Activated T-cell treated with anti-CD3 and anti-CD28 coated beads for 24 hours (primary cell): ENCODE measurements at regions not wholly inside any gene's neighbourhood (a gene's known extent, or its start where the extent isn't known, plus 50 kb on each side); places are given as distances from the start of the nearest gene placed in this dataset.
"Not testable (repeated sequence)": the region's sequence is repeated elsewhere in the genome, so short reads cannot be mapped to it uniquely, and the experiment has no call there.

ENCODE experiments used
- DNase-seq: peaks from one replicate; pipeline ENCODE4 v3.0.0-alpha.2; 2020; ENCODE audit warnings: low read depth

DNA sequence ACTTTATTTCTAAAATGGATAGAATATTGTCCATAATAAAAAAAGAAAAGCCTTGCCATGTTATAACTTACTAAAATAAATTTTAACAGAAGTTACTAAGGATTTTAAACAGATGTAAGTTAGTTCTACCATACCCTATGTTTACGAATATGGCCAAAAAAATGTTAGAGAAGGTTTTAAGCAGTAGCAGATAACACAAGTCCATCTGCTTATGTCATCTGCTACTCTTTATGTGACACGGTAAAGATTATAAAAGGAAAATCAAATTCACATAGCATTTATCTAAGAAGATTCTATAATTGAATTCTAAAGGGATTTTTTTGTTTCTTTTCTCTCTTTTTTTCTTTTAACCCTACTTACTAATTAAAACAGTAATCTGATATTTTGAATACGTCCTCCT, 114.2 kb upstream of the MIR17HG start:
- DNase-seq, result no peak

DNA sequence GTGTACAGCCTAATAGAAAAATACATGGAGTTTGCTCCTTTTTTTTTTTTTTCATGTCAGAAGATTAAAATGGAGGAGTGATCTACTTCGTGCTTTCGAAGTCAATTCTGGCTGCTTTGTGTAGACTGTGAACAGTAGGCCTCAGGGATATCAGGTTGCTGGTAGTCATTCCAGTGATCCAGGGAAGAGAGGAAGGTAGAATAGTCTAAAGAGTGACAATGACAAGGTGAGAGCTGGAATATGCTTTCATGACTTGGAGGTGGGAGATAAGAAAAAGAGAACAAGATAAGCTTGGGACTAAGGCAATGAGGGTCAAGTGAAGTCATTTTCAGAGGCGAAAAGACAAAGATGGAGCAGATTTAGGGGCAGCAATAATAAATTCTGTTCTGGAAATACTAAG, 111.3 kb upstream of the MIR17HG start:
- DNase-seq, result no peak

DNA sequence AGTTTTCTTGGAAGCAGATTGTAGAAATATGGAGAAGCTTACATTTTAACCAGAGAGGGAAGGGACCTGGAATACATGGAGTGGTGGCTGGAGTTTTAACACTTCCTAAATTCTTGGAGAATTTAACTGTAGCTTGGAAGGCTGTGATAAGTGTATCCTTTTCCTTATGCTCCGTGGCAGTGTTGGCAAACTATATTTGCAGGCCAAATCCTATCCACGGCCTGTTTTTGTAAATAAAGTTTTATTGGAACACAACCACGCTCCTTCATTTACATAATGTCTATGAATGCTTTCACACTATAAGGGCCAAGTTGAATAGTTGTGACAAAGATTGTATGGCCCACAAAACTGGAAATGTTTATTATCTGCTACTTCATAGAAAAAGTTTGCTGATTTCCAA, 110.6 kb upstream of the MIR17HG start:
- DNase-seq, result no peak

DNA sequence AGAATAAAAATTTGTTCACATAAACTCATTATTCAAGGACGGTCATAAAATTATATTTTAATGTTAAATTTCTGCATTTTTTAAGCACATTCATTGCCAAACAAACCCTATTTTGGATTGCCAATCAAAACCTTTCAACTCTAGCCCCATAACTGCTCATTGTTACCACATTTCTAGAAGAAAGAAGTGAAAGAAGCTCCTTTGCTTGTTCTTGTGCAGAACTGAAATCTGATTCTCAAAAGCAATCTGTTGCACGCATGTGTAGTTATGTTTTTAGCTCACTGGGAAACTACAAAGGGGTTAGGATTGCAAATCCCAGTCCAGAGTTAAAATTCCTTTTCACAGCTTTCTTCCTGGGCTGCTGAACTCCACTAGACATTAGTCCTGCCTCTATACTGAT, 109.5 kb upstream of the MIR17HG start:
- DNase-seq, result no peak

DNA sequence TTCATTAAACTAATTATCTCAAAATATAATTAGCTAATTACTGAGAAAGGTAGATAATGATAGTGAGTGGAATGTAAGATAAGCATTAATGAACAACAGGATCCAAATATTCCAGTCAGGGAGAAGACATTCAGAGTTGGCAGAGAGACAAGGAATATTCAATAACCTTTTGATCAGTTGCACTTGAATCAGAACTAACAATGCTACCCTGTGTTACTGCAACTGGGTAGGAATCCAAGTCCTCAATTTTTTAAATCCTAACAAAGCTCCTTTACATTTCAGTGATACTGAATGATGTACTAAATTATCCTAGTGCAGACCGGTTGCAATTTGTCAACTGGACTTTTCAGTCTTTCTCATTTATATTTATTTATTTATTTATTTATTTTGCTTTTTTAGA, 107.1 kb upstream of the MIR17HG start:
- no peak for DNase-seq

DNA sequence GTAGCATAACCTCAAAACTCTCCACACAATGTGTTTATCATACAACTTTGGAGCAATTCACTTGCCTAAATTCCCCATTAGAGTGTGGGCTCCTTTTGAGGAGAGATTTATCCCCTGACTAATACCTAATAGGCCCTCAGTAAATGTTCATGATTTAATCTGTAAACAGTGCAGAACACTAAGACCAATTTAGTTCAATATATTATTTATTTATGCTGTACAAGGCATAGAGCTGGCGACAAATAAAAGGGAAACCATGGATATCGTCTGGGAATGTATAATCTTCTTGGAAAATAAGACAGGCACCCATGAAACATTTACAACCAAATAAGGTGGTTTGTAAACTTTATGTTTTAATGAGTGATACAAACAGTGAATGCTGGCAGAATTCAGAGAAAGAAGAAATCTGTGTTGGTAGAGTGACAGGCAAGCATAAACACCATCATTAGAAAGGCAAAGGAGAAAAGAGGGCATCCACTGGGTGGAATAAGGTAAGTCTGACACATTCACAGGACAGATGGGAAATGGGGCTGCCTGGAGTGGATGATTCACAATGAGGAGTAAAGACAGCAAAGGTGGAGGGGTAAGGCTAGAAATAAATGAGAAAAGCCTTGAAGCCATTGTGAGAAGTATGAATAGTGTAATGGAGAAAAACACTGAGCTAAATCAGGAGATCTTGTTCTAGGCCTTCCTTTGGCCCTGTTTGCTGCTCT, 106.1 kb upstream of the MIR17HG start:
- no peak for DNase-seq

DNA sequence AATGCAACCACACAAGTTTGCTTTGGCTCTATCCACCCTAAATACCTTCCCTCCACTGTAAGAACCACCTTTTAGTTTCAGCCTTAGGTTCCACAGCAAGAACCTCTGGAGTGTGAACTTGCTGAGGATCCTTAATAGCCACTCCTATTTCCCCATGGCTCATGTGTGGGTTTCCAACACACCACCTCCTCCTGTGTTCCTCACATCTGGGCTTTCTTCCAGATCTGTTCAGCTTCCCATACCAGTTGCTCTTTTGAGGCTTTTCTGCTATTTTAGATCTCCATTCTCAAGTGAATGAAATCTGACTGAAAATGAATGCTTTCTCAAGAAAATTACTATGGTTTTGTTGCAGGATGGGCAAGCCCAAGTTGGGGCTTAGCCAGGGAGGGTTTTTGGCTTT, 104.8 kb upstream of the MIR17HG start:
- no peak for DNase-seq

DNA sequence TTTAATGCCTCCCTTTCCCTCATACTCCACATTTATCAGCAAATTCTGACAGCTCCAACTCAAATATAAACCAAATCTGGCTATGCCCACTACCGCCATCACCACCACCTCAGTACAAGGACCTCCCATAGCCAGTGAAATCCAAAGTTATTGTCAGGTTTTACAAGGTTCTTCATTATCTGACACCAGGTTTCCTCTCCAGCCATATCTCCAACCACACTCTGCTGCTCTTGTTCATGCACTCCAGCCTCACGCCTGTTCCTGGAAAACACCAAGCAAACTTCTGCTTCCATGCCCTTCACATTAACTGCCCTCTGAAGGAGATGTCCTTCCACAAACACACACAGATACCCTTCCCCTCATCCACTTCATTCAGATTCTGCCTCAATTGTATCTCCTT, 102.2 kb upstream of the MIR17HG start:
- DNase-seq, result no peak

DNA sequence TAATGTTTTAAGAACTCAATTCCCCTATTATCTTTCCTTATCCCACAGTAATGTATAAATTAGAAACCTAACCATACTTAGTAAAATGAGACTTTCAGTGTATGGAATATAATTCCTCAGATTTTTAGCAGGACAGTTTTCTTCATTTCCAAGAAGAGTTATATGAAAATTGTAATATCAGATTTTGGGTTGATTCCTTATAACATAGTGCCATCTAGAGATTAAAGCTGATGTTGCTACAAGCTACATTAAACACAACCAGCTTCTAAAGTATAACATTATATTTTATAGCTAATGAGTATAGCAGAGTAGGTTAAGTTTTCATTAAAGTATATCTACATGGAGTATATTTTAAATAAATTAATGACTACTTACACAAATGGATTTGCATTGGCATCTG, 99.7 kb upstream of the MIR17HG start:
- DNase-seq, result no peak

DNA sequence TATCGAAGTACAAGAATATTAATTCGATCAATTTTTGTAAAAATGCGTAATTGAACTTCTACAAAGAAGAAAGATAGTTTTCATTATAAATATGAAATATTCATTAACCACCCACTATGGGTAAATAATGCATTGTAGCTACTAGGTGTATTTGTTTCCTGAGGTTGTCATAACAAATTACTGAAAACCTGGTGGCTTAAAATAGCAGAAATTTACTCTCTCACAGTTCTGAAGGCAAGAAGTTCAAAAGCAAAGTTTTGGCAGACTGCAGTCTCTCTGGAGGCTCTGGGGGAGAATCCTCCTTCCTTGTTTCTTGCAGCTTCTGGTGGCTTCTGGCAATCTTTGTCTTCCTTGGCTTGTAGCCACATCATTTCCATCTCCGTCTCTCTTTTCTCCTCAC, 99.2 kb upstream of the MIR17HG start:
- no peak for DNase-seq

DNA sequence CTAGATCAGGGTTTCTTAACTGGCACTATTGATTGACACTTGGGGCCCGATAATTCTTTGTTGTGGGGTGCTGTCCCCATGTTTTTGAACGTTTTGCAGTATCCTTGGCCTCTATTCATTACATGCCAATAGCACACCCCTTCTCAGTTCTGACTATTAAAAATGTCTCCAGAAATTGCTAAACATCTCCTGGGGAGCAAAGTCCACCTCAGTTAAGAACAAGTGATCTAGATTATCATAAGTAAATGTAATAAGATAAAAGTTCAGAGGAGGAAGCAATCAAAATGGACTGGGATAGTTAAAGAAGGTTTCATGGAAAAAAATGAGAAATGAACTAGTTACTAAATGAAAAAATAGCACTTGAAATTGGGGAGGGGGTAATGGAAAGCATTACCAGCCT, 98.1 kb upstream of the MIR17HG start:
- no peak for DNase-seq

DNA sequence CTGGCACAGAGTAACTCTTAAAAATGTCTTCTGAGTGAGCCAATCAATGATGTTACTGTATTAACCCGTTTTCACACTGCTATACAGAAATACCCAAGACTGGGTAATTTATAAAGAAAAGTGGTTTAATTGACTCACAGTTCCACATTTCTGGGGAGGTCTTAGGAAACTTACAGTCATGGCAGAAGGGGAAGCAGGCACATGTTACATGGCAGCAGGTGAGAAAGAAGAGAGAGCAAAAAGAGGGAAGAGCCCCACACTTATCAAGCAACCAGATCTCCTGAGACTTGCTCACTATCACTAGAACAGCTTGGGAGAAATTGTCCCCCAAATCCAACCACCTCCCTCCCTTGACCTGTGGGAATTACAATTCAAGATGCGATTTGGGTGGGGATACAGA, 97.6 kb upstream of the MIR17HG start:
- DNase-seq, result no peak

DNA sequence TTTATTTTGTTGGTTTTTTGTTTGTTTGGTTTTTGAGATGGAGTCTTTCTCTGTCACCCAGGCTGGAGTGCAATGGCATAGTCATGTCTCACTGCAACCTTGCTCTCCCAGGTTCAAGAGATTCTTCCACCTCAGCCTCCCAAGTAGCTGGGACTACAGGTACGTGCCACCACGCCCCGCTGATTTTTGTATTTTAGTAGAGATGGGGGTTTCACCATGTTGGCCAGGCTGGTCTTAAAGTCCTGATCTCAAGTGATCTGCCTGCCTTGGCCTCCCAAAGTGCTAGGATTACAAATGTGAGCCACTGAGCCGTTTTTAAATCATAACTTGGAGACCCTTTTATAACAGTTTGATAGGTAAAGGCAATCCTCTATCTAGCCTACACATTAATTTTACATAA, 95.9 kb upstream of the MIR17HG start:
- not testable (repeated sequence) for DNase-seq

DNA sequence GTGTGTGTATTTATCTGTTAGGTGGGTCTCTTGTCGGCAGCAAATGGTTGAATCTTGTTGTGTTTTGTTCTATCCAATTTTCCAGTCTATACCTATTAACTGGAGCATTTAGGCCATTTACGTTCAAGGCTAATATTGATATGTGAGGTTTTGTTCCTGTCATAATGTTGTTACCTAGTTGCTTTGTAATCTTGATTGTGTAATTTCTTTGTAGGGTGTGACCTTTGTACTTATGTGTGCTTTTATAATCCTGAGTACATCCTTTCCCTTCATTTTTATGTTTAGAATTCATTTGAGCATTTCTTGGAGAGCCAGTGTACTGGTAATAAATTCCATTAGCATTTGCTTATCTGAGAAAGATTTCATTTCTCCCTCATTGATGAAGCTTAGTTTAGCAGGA, 83.0 kb upstream of the MIR17HG start:
- DNase-seq, result no peak

DNA sequence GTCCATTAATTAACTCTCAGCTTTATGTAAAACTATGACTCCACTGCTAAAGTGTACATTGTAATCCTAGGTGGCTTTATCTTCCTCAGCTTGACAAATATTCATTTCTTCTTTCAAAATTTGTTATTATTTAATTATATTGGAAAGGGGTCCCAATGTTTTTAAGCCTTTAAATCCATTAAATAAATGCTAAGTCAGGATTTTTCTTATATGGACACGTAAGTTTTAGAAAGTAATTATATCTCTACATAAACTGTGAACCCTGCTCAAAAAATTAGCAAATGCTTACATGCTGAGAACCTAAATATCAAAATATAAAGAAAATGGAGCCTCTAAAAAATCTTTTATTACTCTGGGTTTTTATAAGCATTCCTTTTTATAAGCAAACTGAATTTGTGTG, 78.2 kb upstream of the MIR17HG start:
- DNase-seq, result no peak

DNA sequence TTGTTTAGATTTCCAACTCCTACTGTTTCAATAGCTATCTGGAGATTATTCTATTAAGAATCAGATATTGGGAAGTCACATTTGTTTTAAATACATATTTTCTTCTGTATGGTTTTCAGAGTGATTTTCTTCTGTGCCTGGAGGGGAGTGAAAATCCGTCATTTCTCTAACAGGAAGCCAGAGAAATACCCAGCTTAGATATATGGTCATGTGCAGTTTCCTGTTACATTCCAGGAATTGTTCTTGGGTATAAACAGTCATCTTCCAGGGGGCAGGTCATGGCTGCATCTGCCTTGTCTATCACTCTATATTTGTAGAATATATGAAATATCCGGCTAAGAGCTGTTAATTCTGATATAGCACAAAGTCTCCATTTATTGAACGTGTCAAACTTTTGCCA, 77.5 kb upstream of the MIR17HG start:
- DNase-seq, result no peak

DNA sequence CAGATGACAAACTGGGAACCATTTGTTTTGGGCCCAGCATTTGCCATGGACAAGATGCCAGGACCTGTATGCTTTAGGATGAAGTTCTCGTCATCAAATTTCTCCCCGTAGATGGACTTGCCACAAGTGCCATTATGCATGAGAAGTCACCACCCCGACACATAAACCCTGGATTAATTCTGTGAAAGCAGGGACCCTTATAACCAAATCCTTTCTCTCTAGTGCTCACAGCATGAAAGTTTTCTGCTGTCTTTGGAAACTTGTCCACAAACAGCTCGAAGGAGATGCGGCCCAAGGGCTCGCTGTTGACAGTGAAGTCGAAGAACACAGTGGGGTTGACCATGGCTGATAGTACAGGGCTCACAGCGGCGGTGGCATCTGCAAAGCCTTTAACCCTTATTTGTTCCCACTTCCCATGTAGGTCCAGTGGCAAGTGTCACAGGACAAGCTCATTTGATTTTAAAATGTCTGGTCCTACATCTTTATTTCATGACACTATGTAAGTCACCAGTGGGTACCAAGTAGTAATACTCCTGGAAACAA, 75.2 kb upstream of the MIR17HG start:
- no peak for DNase-seq

DNA sequence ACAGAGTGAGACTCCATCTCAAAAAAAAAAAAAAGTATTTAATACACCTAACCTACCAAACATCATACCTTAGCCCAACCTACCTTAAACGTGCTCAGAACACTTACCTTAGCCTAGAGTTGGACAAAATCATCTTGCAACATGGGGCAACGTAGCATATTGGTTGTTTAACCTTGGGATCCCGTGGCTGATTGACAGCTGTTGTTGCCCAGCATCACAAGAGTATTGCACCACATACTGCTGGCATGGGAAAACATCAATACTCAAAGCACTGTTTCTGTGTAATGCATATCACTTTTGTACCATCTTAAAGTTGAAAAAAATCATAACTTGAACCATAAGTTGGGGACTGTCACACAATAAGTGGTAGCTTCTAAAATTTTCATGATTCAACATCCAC, 73.8 kb upstream of the MIR17HG start:
- no peak for DNase-seq

DNA sequence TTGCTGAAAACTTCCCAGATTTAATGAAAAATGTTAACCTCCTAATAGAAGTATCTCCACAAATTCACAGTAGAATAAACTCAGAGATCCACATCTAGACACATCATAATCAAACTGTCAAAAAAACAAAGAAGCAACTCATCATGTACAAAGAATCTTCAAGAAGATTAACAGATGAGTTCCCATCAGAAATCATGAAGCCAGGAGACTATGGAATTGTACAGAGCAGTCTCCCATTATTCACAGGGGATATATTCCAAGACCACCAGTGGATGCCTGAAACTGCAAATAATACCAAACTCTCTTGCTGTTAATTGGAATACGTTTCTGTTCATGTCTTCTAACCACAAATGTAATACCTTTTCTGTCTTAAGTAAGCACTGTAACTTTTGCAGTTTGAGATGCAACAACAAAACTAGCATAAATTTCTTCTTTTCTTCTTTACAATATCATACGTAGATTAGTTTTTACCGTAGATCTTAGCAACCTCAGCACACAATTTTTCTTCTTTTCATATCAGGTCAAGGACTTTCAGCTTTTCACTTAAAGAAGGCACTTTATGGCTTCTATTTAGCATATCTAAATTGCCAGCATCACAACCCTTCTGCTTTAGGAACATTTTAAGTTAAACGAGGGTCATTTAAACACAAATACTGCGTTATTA, 70.3 kb upstream of the MIR17HG start:
- DNase-seq, result no peak

DNA sequence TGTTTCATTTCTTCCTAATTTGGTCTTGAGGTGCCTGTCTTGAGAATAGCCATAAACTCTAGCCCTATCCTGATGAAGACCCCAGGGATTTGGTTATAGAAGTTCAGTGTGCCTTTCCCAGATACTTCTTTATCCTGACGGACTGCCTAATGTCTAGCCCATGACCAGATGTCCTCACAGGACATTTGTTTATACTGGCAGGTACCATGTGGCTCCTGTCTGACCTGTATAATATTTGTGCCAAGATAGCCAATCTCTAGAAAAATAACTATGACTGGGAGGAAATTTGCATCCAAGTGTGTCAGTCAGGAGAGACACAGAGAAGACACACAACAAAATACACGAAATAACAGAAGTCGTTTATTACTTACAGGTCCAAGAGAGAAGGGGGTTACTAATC, 69.2 kb upstream of the MIR17HG start:
- DNase-seq, result no peak

DNA sequence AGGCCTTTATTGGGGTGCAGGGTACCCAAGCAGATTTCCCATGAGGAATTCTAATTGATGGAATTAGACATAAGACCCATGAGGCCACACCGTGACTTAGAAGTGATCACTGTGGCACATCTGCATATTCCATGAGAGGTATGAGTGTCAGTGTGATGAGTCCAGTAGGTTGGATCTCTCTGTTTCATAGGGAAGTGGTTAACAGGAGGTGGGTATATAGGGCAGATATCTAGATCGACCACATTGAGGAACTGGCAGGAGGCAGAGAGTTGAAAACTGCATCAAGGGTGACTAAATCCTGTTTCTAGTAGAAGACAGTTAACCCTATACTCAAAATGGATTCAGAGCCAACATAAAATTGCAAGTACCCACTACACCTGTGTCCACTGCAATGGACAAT, 68.6 kb upstream of the MIR17HG start:
- DNase-seq, result no peak

DNA sequence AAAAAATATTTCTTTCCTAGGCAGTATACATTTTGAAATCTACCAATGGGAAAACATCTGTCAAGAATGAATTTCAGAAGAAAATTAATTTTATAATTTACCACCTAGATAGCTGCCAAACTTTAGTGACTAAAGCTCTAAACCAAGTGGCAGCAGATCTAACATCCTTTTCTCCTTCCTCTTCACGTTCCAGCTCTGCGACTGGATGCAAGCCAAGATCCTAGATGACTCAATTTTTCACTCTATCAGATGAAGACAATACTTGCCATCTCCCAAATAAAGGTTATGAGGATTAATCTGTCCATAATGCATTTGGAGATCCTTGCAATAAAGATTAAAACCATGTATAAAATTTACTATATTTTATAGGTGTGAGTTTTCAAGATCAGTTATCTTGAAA, 66.7 kb upstream of the MIR17HG start:
- DNase-seq, result no peak

DNA sequence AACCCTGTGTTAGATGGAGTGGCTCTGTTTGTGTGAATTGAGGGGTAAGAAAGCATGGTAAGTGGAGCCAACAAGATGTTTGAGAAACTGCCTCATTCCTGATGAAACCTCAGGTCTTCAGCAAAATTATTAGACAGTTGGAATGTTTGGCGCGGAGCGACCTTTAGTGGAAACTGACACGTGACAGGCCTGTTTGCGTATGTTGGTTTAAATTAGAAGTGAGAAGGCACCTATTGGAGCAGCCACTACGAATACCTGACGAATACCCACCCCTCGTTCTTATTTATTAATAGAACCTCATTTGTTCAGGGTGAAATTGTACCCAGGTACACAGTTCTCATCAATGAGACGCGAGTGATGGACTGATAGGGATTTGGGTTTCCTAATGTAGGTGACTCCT, 63.2 kb upstream of the MIR17HG start:
- DNase-seq, result no peak

DNA sequence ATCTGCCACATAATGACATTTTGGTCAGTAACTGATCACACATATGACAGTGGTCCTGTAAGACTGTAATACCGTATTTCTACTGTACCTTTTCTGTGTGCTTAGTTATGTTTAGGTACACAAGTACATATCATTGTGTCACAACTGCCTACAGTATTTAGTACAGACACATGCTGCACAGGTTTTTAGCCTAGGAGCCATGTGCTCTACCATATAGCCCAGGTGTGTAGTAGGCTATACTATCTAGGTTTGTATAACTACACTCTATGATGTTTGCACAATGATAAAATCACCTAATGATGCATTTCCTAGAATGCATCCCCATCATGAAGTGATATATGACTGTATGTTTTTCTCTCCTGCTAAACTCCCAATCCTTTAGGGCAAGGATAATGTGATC, 61.2 kb upstream of the MIR17HG start:
- DNase-seq, result no peak
